NT2/D1 (cell line): ENCODE measurements at regions not wholly inside any gene's neighbourhood (a gene's known extent, or its start where the extent isn't known, plus 50 kb on each side); places are given as distances from the start of the nearest gene placed in this dataset.

ENCODE experiments used
- DNase-seq: peaks from one replicate; pipeline ENCODE4 v3.0.0-alpha.2; 2011; ENCODE audit warnings: low read depth, low spot score
- H3K27me3 ChIP-seq: 2 replicates; pipeline ENCODE4 v1.6.0; 2011; ENCODE audit warnings: mild to moderate bottlenecking; ENCODE audit not compliant: insufficient read length, insufficient read depth
- H3K36me3 ChIP-seq: 2 replicates; pipeline ENCODE4 v1.6.1; 2011; ENCODE audit warnings: mild to moderate bottlenecking, low read length, mixed read lengths; ENCODE audit not compliant: insufficient read depth, insufficient read length
- H3K4me1 ChIP-seq: 2 replicates; pipeline ENCODE4 v1.5.1; 2011; ENCODE audit not compliant: insufficient read depth, insufficient read length
- H3K4me3 ChIP-seq: 2 replicates; pipeline ENCODE4 v1.5.1; 2011; ENCODE audit warnings: low read depth; ENCODE audit not compliant: insufficient read length
- H3K9ac ChIP-seq: 2 replicates; pipeline ENCODE4 v1.6.0; 2011; ENCODE audit warnings: low read depth; ENCODE audit not compliant: insufficient read length
- H3K9me3 ChIP-seq: 2 replicates; pipeline ENCODE4 v1.5.1; 2011; ENCODE audit warnings: mild to moderate bottlenecking, low read length; ENCODE audit not compliant: insufficient read depth
- SUZ12 ChIP-seq: IDR thresholded peaks from 2 replicates; pipeline ENCODE4 v1.6.1; 2011; ENCODE audit not compliant: insufficient read length, insufficient read depth; ENCODE audit errors: extremely low read depth
- YY1 ChIP-seq: IDR thresholded peaks from 2 replicates; pipeline ENCODE4 v1.6.1; 2011; ENCODE audit not compliant: insufficient read length, insufficient read depth
- ZNF274 ChIP-seq: IDR thresholded peaks from 2 replicates; pipeline ENCODE4 v1.6.1; 2011; ENCODE audit warnings: mild to moderate bottlenecking, low read depth, low read length

- no peak for DNase-seq
- H3K36me3 ChIP-seq = no peaks in the 10 kb centered on the region
- no peaks in the 10 kb centered on the region for H3K27me3 ChIP-seq
- H3K9me3 ChIP-seq = peaks cover 6% of the 10 kb centered on the region; the same call in 1 of the 2 replicates
- H3K9ac ChIP-seq = no peak overlapping the region
- no peak overlapping the region for H3K4me3 ChIP-seq
- no peaks in the 10 kb centered on the region for H3K4me1 ChIP-seq
- TF ChIP-seq ZNF274 (no peak), YY1 (no peak), SUZ12 (no peak)
Measured at GRCh38 chr4:58275856-58276255, 1165.7 kb upstream of the IGFBP7 start.

- no peaks in the 10 kb centered on the region for H3K36me3 ChIP-seq
- no peaks in the 10 kb centered on the region for H3K4me1 ChIP-seq
- H3K27me3 ChIP-seq = no peaks in the 10 kb centered on the region
- peaks cover 12% of the 10 kb centered on the region; the same call in 1 of the 2 replicates for H3K9me3 ChIP-seq
- TF ChIP-seq ZNF274 (no peak), SUZ12 (no peak), YY1 (no peak)
- H3K9ac ChIP-seq = no peak overlapping the region
- DNase-seq = no peak
- H3K4me3 ChIP-seq = no peak overlapping the region
Measured at GRCh38 chr4:58274553-58274952, 1164.4 kb upstream of the IGFBP7 start.

GRCh38 chr4:58272311-58272710 is 1162.1 kb upstream of the IGFBP7 start:
- H3K9me3 ChIP-seq = peaks cover 12% of the 10 kb centered on the region; the same call in 1 of the 2 replicates
- TF ChIP-seq ZNF274 = no peak
- TF ChIP-seq YY1 = no peak
- no peak for TF ChIP-seq SUZ12
- no peaks in the 10 kb centered on the region for H3K4me1 ChIP-seq
- no peak overlapping the region for H3K9ac ChIP-seq
- H3K27me3 ChIP-seq = no peaks in the 10 kb centered on the region
- H3K36me3 ChIP-seq = no peaks in the 10 kb centered on the region
- no peak overlapping the region for H3K4me3 ChIP-seq
- DNase-seq = no peak

GRCh38 chr4:58265734-58266133 is 1155.5 kb upstream of the IGFBP7 start:
- Histone ChIP-seq H3K4me1 (no peaks in the 10 kb centered on the region), H3K9me3 (peaks cover 5% of the 10 kb centered on the region; the same call in 1 of the 2 replicates), H3K4me3 (no peak overlapping the region), H3K36me3 (no peaks in the 10 kb centered on the region), H3K9ac (no peak overlapping the region), H3K27me3 (no peaks in the 10 kb centered on the region)
- no peak for DNase-seq
- TF ChIP-seq ZNF274 (no peak), SUZ12 (no peak), YY1 (no peak)

GRCh38 chr4:58261526-58261925 is 1151.3 kb upstream of the IGFBP7 start:
- H3K9ac ChIP-seq = no peak overlapping the region
- TF ChIP-seq SUZ12 = no peak
- no peak for TF ChIP-seq YY1
- no peak for TF ChIP-seq ZNF274
- H3K4me3 ChIP-seq = no peak overlapping the region
- no peaks in the 10 kb centered on the region for H3K36me3 ChIP-seq
- H3K27me3 ChIP-seq = no peaks in the 10 kb centered on the region
- no peaks in the 10 kb centered on the region for H3K9me3 ChIP-seq
- no peak for DNase-seq
- no peaks in the 10 kb centered on the region for H3K4me1 ChIP-seq

- Histone ChIP-seq H3K9me3 (no peaks in the 10 kb centered on the region), H3K4me1 (no peaks in the 10 kb centered on the region), H3K9ac (no peak overlapping the region), H3K4me3 (no peak overlapping the region), H3K27me3 (no peaks in the 10 kb centered on the region), H3K36me3 (no peaks in the 10 kb centered on the region)
- DNase-seq = no peak
- TF ChIP-seq YY1 (no peak), SUZ12 (no peak), ZNF274 (no peak)
Measured at GRCh38 chr4:58254291-58254690, 1144.1 kb upstream of the IGFBP7 start.

GRCh38 chr4:58252656-58253055 is 1142.5 kb upstream of the IGFBP7 start:
- no peak overlapping the region for H3K9ac ChIP-seq
- no peak for TF ChIP-seq ZNF274
- no peak overlapping the region for H3K4me3 ChIP-seq
- H3K9me3 ChIP-seq = no peaks in the 10 kb centered on the region
- H3K27me3 ChIP-seq = no peaks in the 10 kb centered on the region
- no peak for DNase-seq
- H3K36me3 ChIP-seq = no peaks in the 10 kb centered on the region
- H3K4me1 ChIP-seq = no peaks in the 10 kb centered on the region

GRCh38 chr4:58247792-58248191 is 1137.6 kb upstream of the IGFBP7 start:
- Histone ChIP-seq H3K9ac (no peak overlapping the region), H3K9me3 (no peaks in the 10 kb centered on the region), H3K27me3 (no peaks in the 10 kb centered on the region), H3K4me1 (no peaks in the 10 kb centered on the region), H3K4me3 (no peak overlapping the region), H3K36me3 (no peaks in the 10 kb centered on the region)
- TF ChIP-seq SUZ12 (no peak), YY1 (no peak), ZNF274 (no peak)
- DNase-seq = no peak
